ENCODE measurements at regions not wholly inside any gene's neighbourhood (a gene's known extent, or its start where the extent isn't known, plus 50 kb on each side); places are given as distances from the start of the nearest gene placed in this dataset.

GRCh38 chr11:62054081-62054480 is 69.7 kb upstream of the INCENP start:
- Histone ChIP-seq H2BK5ac (ENCODE audit: low read length) (no peak overlapping the region), H3K14ac (ENCODE audit: low read length) (no peak overlapping the region), H3K27me3 (ENCODE audit: control insufficient read depth in 3 of 3, insufficient read depth in 3 of 3, low read depth in 1 of 3, low read length in 3 of 3) (no peaks in the 10 kb centered on the region), H3K27ac (replicated peaks; ENCODE audit: low read length) (no peak overlapping the region), H3K4me3 (ENCODE audit: low read length in 2 of 2) (no peak overlapping the region), H4K91ac (ENCODE audit: low read depth, low read length, poor library complexity) (no peak overlapping the region), H2BK15ac (ENCODE audit: low read length) (no peak overlapping the region), H3K4ac (ENCODE audit: low read length) (no peak overlapping the region), H3K18ac (ENCODE audit: low read length) (no peak overlapping the region), H3K4me2 (ENCODE audit: insufficient read depth, low read length, poor library complexity, severe bottlenecking) (no peak overlapping the region), H2AK5ac (ENCODE audit: low read depth, low read length) (no peak overlapping the region), H3K9ac (ENCODE audit: low read depth, low read length, poor library complexity) (no peak overlapping the region), H3K36me3 (replicated peaks in 1 of 2; ENCODE audit: control insufficient read depth in 2 of 2, insufficient read depth in 2 of 2, low read length in 2 of 2) (no peaks in the 10 kb centered on the region), H3K79me1 (ENCODE audit: low read depth, low read length) (no peaks in the 10 kb centered on the region), H2BK120ac (ENCODE audit: low read depth, low read length) (no peak overlapping the region), H3K23ac (ENCODE audit: low read depth, low read length, poor library complexity) (no peak overlapping the region), H3K4me1 (ENCODE audit: control insufficient read depth in 2 of 2, insufficient read depth in 1 of 2, low read depth in 1 of 2, low read length in 2 of 2) (no peaks in the 10 kb centered on the region), H4K8ac (ENCODE audit: low read depth, low read length) (no peak overlapping the region), H3K9me3 (replicated peaks in 1 of 2; ENCODE audit: control insufficient read depth in 2 of 2, insufficient read depth in 1 of 2, low read depth in 1 of 2, low read length in 2 of 2) (peaks cover 0 to 3% of the 10 kb centered on the region in 2 donors), H2BK12ac (ENCODE audit: low read length) (no peak overlapping the region), H2AFZ (ENCODE audit: low read length) (no peak overlapping the region)
- WGBS, 2 donors (ENCODE audit: extremely low coverage in 2 of 2, insufficient read length in 2 of 2, insufficient replicate concordance in 1 of 2) = no CpG with 5 or more reads among the region's 5 CpGs
- no peak for DNase-seq (ENCODE audit: low spot score)

GRCh38 chr11:62050716-62051115 is 73.1 kb upstream of the INCENP start:
- H2BK5ac ChIP-seq (ENCODE audit: low read length) = no peak overlapping the region
- H2AK5ac ChIP-seq (ENCODE audit: low read depth, low read length) = no peak overlapping the region
- H2AFZ ChIP-seq (ENCODE audit: low read length) = no peak overlapping the region
- H3K36me3 ChIP-seq (replicated peaks in 1 of 2; ENCODE audit: control insufficient read depth in 2 of 2, insufficient read depth in 2 of 2, low read length in 2 of 2) = no peaks in the 10 kb centered on the region
- no peak overlapping the region for H3K18ac ChIP-seq (ENCODE audit: low read length)
- H3K23ac ChIP-seq (ENCODE audit: low read depth, low read length, poor library complexity) = no peak overlapping the region
- peaks cover 0 to 1% of the 10 kb centered on the region in 2 donors for H3K9me3 ChIP-seq (replicated peaks in 1 of 2; ENCODE audit: control insufficient read depth in 2 of 2, insufficient read depth in 1 of 2, low read depth in 1 of 2, low read length in 2 of 2)
- H2BK15ac ChIP-seq (ENCODE audit: low read length) = no peak overlapping the region
- no peak overlapping the region for H3K4me2 ChIP-seq (ENCODE audit: insufficient read depth, low read length, poor library complexity, severe bottlenecking)
- no peak overlapping the region for H4K91ac ChIP-seq (ENCODE audit: low read depth, low read length, poor library complexity)
- H3K4me1 ChIP-seq (ENCODE audit: control insufficient read depth in 2 of 2, insufficient read depth in 1 of 2, low read depth in 1 of 2, low read length in 2 of 2) = no peaks in the 10 kb centered on the region
- H2BK12ac ChIP-seq (ENCODE audit: low read length) = no peak overlapping the region
- H4K8ac ChIP-seq (ENCODE audit: low read depth, low read length) = no peak overlapping the region
- no peaks in the 10 kb centered on the region for H3K27me3 ChIP-seq (ENCODE audit: control insufficient read depth in 3 of 3, insufficient read depth in 3 of 3, low read depth in 1 of 3, low read length in 3 of 3)
- no peak for DNase-seq (ENCODE audit: low spot score)
- H3K4me3 ChIP-seq (ENCODE audit: low read length in 2 of 2) = no peak overlapping the region
- no CpG with 5 or more reads among the region's 5 CpGs for WGBS, 2 donors (ENCODE audit: extremely low coverage in 2 of 2, insufficient read length in 2 of 2, insufficient replicate concordance in 1 of 2)
- H3K27ac ChIP-seq (replicated peaks; ENCODE audit: low read length) = no peak overlapping the region
- H3K14ac ChIP-seq (ENCODE audit: low read length) = no peak overlapping the region
- no peak overlapping the region for H2BK120ac ChIP-seq (ENCODE audit: low read depth, low read length)
- H3K9ac ChIP-seq (ENCODE audit: low read depth, low read length, poor library complexity) = no peak overlapping the region
- no peaks in the 10 kb centered on the region for H3K79me1 ChIP-seq (ENCODE audit: low read depth, low read length)
- no peak overlapping the region for H3K4ac ChIP-seq (ENCODE audit: low read length)

DNA sequence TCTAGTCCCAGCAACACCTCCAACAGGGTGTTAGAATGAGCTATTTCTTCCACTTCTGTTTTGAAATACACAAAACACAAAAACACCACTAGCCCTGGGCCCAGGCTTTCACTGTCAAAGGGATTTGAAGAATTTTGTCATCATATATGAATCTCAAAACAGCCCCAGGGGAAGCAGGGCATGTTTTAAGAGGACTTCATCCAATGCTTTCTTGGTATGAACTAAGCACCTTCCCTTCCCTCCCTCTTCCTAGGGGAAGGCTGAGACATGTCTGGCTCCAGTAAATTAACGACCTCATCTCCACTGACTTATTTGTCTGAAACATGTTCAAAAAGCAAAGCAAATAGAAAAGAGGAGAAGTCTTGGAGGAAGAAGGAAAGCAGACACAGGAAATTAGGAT is 75.7 kb upstream of the INCENP start:
- no peak overlapping the region for H4K91ac ChIP-seq (ENCODE audit: low read depth, low read length, poor library complexity)
- H3K79me1 ChIP-seq (ENCODE audit: low read depth, low read length) = no peaks in the 10 kb centered on the region
- H2AFZ ChIP-seq (ENCODE audit: low read length) = no peak overlapping the region
- H3K4me2 ChIP-seq (ENCODE audit: insufficient read depth, low read length, poor library complexity, severe bottlenecking) = no peak overlapping the region
- no peak overlapping the region for H2BK120ac ChIP-seq (ENCODE audit: low read depth, low read length)
- H2BK15ac ChIP-seq (ENCODE audit: low read length) = no peak overlapping the region
- no CpG with 5 or more reads among the region's 1 CpG for WGBS, 2 donors (ENCODE audit: extremely low coverage in 2 of 2, insufficient read length in 2 of 2, insufficient replicate concordance in 1 of 2)
- H2AK5ac ChIP-seq (ENCODE audit: low read depth, low read length) = no peak overlapping the region
- H4K8ac ChIP-seq (ENCODE audit: low read depth, low read length) = no peak overlapping the region
- no peaks in the 10 kb centered on the region for H3K27me3 ChIP-seq (ENCODE audit: control insufficient read depth in 3 of 3, insufficient read depth in 3 of 3, low read depth in 1 of 3, low read length in 3 of 3)
- DNase-seq (ENCODE audit: low spot score) = no peak
- no peaks in the 10 kb centered on the region for H3K36me3 ChIP-seq (replicated peaks in 1 of 2; ENCODE audit: control insufficient read depth in 2 of 2, insufficient read depth in 2 of 2, low read length in 2 of 2)
- H3K4me1 ChIP-seq (ENCODE audit: control insufficient read depth in 2 of 2, insufficient read depth in 1 of 2, low read depth in 1 of 2, low read length in 2 of 2) = no peaks in the 10 kb centered on the region
- H2BK12ac ChIP-seq (ENCODE audit: low read length) = no peak overlapping the region
- H3K4ac ChIP-seq (ENCODE audit: low read length) = no peak overlapping the region
- no peak overlapping the region for H3K14ac ChIP-seq (ENCODE audit: low read length)
- H3K4me3 ChIP-seq (ENCODE audit: low read length in 2 of 2) = no peak overlapping the region
- H3K27ac ChIP-seq (replicated peaks; ENCODE audit: low read length) = no peak overlapping the region
- H3K9me3 ChIP-seq (replicated peaks in 1 of 2; ENCODE audit: control insufficient read depth in 2 of 2, insufficient read depth in 1 of 2, low read depth in 1 of 2, low read length in 2 of 2) = no peaks in the 10 kb centered on the region
- H3K23ac ChIP-seq (ENCODE audit: low read depth, low read length, poor library complexity) = no peak overlapping the region
- H3K9ac ChIP-seq (ENCODE audit: low read depth, low read length, poor library complexity) = no peak overlapping the region
- no peak overlapping the region for H2BK5ac ChIP-seq (ENCODE audit: low read length)
- no peak overlapping the region for H3K18ac ChIP-seq (ENCODE audit: low read length)

DNA sequence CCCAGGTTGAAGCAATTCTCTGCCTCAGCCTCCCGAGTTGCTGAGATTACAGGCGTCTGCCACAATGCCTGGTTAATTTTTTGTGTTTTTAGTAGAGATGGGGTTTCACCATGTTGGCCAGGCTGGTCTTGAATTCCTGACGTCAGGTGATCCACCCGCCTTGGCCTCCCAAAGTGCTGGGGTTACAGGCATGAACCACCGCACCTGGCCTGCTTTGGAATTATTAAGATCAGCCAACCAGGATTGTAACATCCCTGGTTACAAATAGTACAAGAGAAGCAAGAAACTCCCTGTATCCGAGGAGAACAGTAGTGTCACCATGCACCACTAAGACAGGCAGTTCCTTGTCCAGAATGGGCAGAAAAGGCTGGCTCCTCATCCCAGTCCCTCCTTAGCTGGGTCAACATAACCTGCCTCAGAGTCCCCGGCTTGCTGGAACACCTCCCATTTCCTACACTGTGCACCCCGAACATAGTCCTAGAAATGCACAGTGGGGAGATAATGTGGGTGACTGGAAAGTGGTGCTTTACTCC is 77.2 kb upstream of the INCENP start:
- Histone ChIP-seq H3K9me3 (replicated peaks in 1 of 2; ENCODE audit: control insufficient read depth in 2 of 2, insufficient read depth in 1 of 2, low read depth in 1 of 2, low read length in 2 of 2) (no peaks in the 10 kb centered on the region), H3K27me3 (ENCODE audit: control insufficient read depth in 3 of 3, insufficient read depth in 3 of 3, low read depth in 1 of 3, low read length in 3 of 3) (peaks cover 0 to 2% (median 0%) of the 10 kb centered on the region in 3 experiments), H3K4me1 (ENCODE audit: control insufficient read depth in 2 of 2, insufficient read depth in 1 of 2, low read depth in 1 of 2, low read length in 2 of 2) (no peaks in the 10 kb centered on the region), H3K9ac (ENCODE audit: low read depth, low read length, poor library complexity) (no peak overlapping the region), H3K4me3 (ENCODE audit: low read length in 2 of 2) (no peak overlapping the region), H3K79me1 (ENCODE audit: low read depth, low read length) (no peaks in the 10 kb centered on the region), H3K4ac (ENCODE audit: low read length) (no peak overlapping the region), H4K91ac (ENCODE audit: low read depth, low read length, poor library complexity) (no peak overlapping the region), H2BK15ac (ENCODE audit: low read length) (no peak overlapping the region), H2BK120ac (ENCODE audit: low read depth, low read length) (no peak overlapping the region), H2AK5ac (ENCODE audit: low read depth, low read length) (no peak overlapping the region), H3K14ac (ENCODE audit: low read length) (no peak overlapping the region), H3K36me3 (replicated peaks in 1 of 2; ENCODE audit: control insufficient read depth in 2 of 2, insufficient read depth in 2 of 2, low read length in 2 of 2) (no peaks in the 10 kb centered on the region), H2BK12ac (ENCODE audit: low read length) (no peak overlapping the region), H4K8ac (ENCODE audit: low read depth, low read length) (no peak overlapping the region), H2BK5ac (ENCODE audit: low read length) (no peak overlapping the region), H3K23ac (ENCODE audit: low read depth, low read length, poor library complexity) (no peak overlapping the region), H3K27ac (replicated peaks; ENCODE audit: low read length) (no peak overlapping the region), H2AFZ (ENCODE audit: low read length) (no peak overlapping the region), H3K18ac (ENCODE audit: low read length) (no peak overlapping the region), H3K4me2 (ENCODE audit: insufficient read depth, low read length, poor library complexity, severe bottlenecking) (no peak overlapping the region)
- WGBS, 2 donors (ENCODE audit: extremely low coverage in 2 of 2, insufficient read length in 2 of 2, insufficient replicate concordance in 1 of 2) = no CpG with 5 or more reads among the region's 8 CpGs
- DNase-seq (ENCODE audit: low spot score) = no peak
